MM.1S (cell line): ENCODE measurements at regions not wholly inside any gene's neighbourhood (a gene's known extent, or its start where the extent isn't known, plus 50 kb on each side); places are given as distances from the start of the nearest gene placed in this dataset.

Experiments
- DNase-seq: peaks from one replicate; pipeline ENCODE4 v3.0.0-alpha.2; 2015
- H2AFZ ChIP-seq: fragments of 300-600 bp; sonication (generic); 2 replicates; pipeline ENCODE4 v1.6.0; 2016; ENCODE audit warnings: antibody characterized with exemption, low read length
- H3F3A ChIP-seq: fragments of 300-600 bp; sonication (generic); 2 replicates; pipeline ENCODE4 v1.6.1; 2016; ENCODE audit warnings: mild to moderate bottlenecking, antibody characterized with exemption, low read length, moderate library complexity, mixed read lengths; ENCODE audit not compliant: insufficient read depth
- H3K27ac ChIP-seq: fragments of 300-600 bp; sonication (generic); 2 replicates; pipeline ENCODE4 v1.5.1; 2016; ENCODE audit warnings: mild to moderate bottlenecking, low read length
- H3K27me3 ChIP-seq: fragments of 300-600 bp; sonication (generic); replicated peaks from 2 replicates; pipeline ENCODE4 v1.6.0; 2016; ENCODE audit warnings: low read length; ENCODE audit not compliant: insufficient read depth
- H3K36me3 ChIP-seq: fragments of 300-600 bp; sonication (generic); replicated peaks from 2 replicates; pipeline ENCODE4 v1.6.1; 2016; ENCODE audit warnings: mild to moderate bottlenecking, low read length, mixed read lengths; ENCODE audit not compliant: insufficient read depth
- H3K4me1 ChIP-seq: fragments of 300-600 bp; sonication (generic); 2 replicates; pipeline ENCODE4 v1.6.1; 2016; ENCODE audit warnings: low read length, mixed read lengths
- H3K4me2 ChIP-seq: fragments of 300-600 bp; sonication (generic); 2 replicates; pipeline ENCODE4 v1.6.0; 2016; ENCODE audit warnings: low read depth, low read length
- H3K4me3 ChIP-seq: fragments of 300-600 bp; sonication (generic); 2 replicates; pipeline ENCODE4 v1.5.1; 2016; ENCODE audit warnings: low read length, mixed read lengths
- H3K79me2 ChIP-seq: fragments of 300-600 bp; sonication (generic); 2 replicates; pipeline ENCODE4 v1.6.1; 2016; ENCODE audit warnings: mixed run types, low read length, mixed read lengths
- H3K9ac ChIP-seq: fragments of 300-600 bp; sonication (generic); 2 replicates; pipeline ENCODE4 v1.6.1; 2016; ENCODE audit warnings: low read length, mixed read lengths
- H3K9me2 ChIP-seq: fragments of 300-600 bp; sonication (generic); replicated peaks from 2 replicates; pipeline ENCODE4 v1.6.1; 2016; ENCODE audit warnings: mild to moderate bottlenecking, low read length, mixed read lengths; ENCODE audit not compliant: insufficient read depth
- H3K9me3 ChIP-seq: fragments of 300-600 bp; sonication (generic); replicated peaks from 2 replicates; pipeline ENCODE4 v1.6.1; 2016; ENCODE audit warnings: mild to moderate bottlenecking, low read length, mixed read lengths; ENCODE audit not compliant: insufficient read depth
- H4K20me1 ChIP-seq: fragments of 300-600 bp; sonication (generic); 2 replicates; pipeline ENCODE4 v1.6.1; 2016; ENCODE audit warnings: mild to moderate bottlenecking, low read length, moderate library complexity, mixed read lengths; ENCODE audit not compliant: insufficient read depth
- CTCF ChIP-seq: fragments of 300-600 bp; sonication (generic); IDR thresholded peaks from 2 replicates; pipeline ENCODE4 v1.5.1; 2016; ENCODE audit warnings: antibody characterized with exemption, low read length, mixed read lengths
- EZH2 ChIP-seq: fragments of 300-600 bp; sonication (generic); optimal IDR thresholded peaks from 2 replicates; pipeline ENCODE3; 2017; ENCODE audit warnings: low read depth, mild to moderate bottlenecking, antibody characterized with exemption, low read length, mixed read lengths
- EZH2phosphoT487 ChIP-seq: fragments of 300-600 bp; sonication (generic); IDR thresholded peaks from 2 replicates; pipeline ENCODE4 v1.6.1; 2018; ENCODE audit warnings: antibody characterized with exemption, low read length

GRCh38 chr7:25550149-25550548, 321.9 kb upstream of the NPVF start:
- DNase-seq = no peak
- Histone ChIP-seq H3K4me3 (no peak overlapping the region), H3K9ac (no peak overlapping the region), H3K4me1 (no peaks in the 10 kb centered on the region), H3K27me3 (no peaks in the 10 kb centered on the region), H2AFZ (no peak overlapping the region), H3K4me2 (no peak overlapping the region), H4K20me1 (no peaks in the 10 kb centered on the region), H3F3A (no peaks in the 10 kb centered on the region), H3K36me3 (no peaks in the 10 kb centered on the region), H3K79me2 (no peaks in the 10 kb centered on the region), H3K9me2 (no peaks in the 10 kb centered on the region), H3K27ac (no peak overlapping the region), H3K9me3 (no peaks in the 10 kb centered on the region)
- TF ChIP-seq EZH2 (no peak), EZH2phosphoT487 (no peak), CTCF (no peak)

- H3K9ac ChIP-seq = no peak overlapping the region
- no peak overlapping the region for H3K4me2 ChIP-seq
- H3K36me3 ChIP-seq = no peaks in the 10 kb centered on the region
- H3K4me1 ChIP-seq = 0 out of 2 replicates have a peak, but pooled peaks cover 5% of the 10 kb centered on the region
- no peaks in the 10 kb centered on the region for H3K9me2 ChIP-seq
- H3K4me3 ChIP-seq = no peak overlapping the region
- H3K27me3 ChIP-seq = no peaks in the 10 kb centered on the region
- no peak overlapping the region for H2AFZ ChIP-seq
- no peak for DNase-seq
- H3F3A ChIP-seq = no peaks in the 10 kb centered on the region
- TF ChIP-seq EZH2phosphoT487 (no peak), EZH2 (no peak), CTCF (no peak)
- no peaks in the 10 kb centered on the region for H3K9me3 ChIP-seq
- no peak overlapping the region for H3K27ac ChIP-seq
- no peaks in the 10 kb centered on the region for H3K79me2 ChIP-seq
- no peaks in the 10 kb centered on the region for H4K20me1 ChIP-seq
These were observed 324.7 kb upstream of the NPVF start for GRCh38 chr7:25552998-25553397.

- TF ChIP-seq EZH2phosphoT487 (no peak), EZH2 (no peak), CTCF (no peak)
- Histone ChIP-seq H3K9ac (no peak overlapping the region), H3K36me3 (no peaks in the 10 kb centered on the region), H3K27me3 (no peaks in the 10 kb centered on the region), H3K4me1 (0 out of 2 replicates have a peak, but pooled peaks cover 5% of the 10 kb centered on the region), H3K9me2 (no peaks in the 10 kb centered on the region), H3F3A (no peaks in the 10 kb centered on the region), H2AFZ (no peak overlapping the region), H3K79me2 (no peaks in the 10 kb centered on the region), H3K9me3 (no peaks in the 10 kb centered on the region), H3K4me2 (no peak overlapping the region), H3K4me3 (no peak overlapping the region), H3K27ac (no peak overlapping the region), H4K20me1 (no peaks in the 10 kb centered on the region)
- no peak for DNase-seq
These were observed 325.4 kb upstream of the NPVF start for GRCh38 chr7:25553580-25554291.
